HL-60 (cell line): ENCODE measurements at regions not wholly inside any gene's neighbourhood (a gene's known extent, or its start where the extent isn't known, plus 50 kb on each side); places are given as distances from the start of the nearest gene placed in this dataset.

Experiments
- DNase-seq, 2 experiments: peaks; one replicate each; pipeline ENCODE4 v3.0.0-alpha.2; 2010 to 2020; ENCODE audit warnings: low read depth in 1 of 2, low spot score in 1 of 2
- H3K27ac ChIP-seq: fragments of 250-450 bp; sonication (Bioruptor Pico); replicated peaks from 2 replicates; pipeline ENCODE4 v1.5.1; 2020; ENCODE audit warnings: mild to moderate bottlenecking, moderate library complexity
- H3K27me3 ChIP-seq: fragments of 250-450 bp; sonication (Bioruptor Pico); 2 replicates; pipeline ENCODE4 v1.5.1; 2021; ENCODE audit warnings: mild to moderate bottlenecking, moderate library complexity; ENCODE audit not compliant: insufficient read depth, poor library complexity, severe bottlenecking
- H3K4me3 ChIP-seq: replicated peaks from 2 replicates; pipeline ENCODE4 v1.5.1; 2011; ENCODE audit warnings: mild to moderate bottlenecking, control low read depth, low read length; ENCODE audit not compliant: insufficient read depth
- GABPA ChIP-seq: IDR thresholded peaks from 2 replicates; pipeline ENCODE4 v1.6.1; 2012; ENCODE audit warnings: low read depth
- POLR2AphosphoS5 ChIP-seq: IDR thresholded peaks from 2 replicates; pipeline ENCODE4 v1.6.1; 2012; ENCODE audit warnings: low read depth
- SPI1 ChIP-seq: IDR thresholded peaks from 2 replicates; pipeline ENCODE4 v1.6.1; 2012; ENCODE audit warnings: low read depth, mild to moderate bottlenecking, borderline replicate concordance
- TF ChIP-seq, protein P1 (sequence below): IDR thresholded peaks from 2 replicates; pipeline ENCODE4 v1.6.1; 2012; ENCODE audit warnings: low read depth; ENCODE audit not compliant: insufficient replicate concordance
- TF ChIP-seq, protein P2 (sequence below): IDR thresholded peaks from one replicate; pipeline ENCODE4 v1.5.1; 2011; ENCODE audit warnings: low read length, control low read depth, inconsistent platforms; ENCODE audit not compliant: insufficient read depth

GRCh38 chr2:67825476-67825875, 237.3 kb downstream of the C1D start:
- TF ChIP-seq, protein P1, sequence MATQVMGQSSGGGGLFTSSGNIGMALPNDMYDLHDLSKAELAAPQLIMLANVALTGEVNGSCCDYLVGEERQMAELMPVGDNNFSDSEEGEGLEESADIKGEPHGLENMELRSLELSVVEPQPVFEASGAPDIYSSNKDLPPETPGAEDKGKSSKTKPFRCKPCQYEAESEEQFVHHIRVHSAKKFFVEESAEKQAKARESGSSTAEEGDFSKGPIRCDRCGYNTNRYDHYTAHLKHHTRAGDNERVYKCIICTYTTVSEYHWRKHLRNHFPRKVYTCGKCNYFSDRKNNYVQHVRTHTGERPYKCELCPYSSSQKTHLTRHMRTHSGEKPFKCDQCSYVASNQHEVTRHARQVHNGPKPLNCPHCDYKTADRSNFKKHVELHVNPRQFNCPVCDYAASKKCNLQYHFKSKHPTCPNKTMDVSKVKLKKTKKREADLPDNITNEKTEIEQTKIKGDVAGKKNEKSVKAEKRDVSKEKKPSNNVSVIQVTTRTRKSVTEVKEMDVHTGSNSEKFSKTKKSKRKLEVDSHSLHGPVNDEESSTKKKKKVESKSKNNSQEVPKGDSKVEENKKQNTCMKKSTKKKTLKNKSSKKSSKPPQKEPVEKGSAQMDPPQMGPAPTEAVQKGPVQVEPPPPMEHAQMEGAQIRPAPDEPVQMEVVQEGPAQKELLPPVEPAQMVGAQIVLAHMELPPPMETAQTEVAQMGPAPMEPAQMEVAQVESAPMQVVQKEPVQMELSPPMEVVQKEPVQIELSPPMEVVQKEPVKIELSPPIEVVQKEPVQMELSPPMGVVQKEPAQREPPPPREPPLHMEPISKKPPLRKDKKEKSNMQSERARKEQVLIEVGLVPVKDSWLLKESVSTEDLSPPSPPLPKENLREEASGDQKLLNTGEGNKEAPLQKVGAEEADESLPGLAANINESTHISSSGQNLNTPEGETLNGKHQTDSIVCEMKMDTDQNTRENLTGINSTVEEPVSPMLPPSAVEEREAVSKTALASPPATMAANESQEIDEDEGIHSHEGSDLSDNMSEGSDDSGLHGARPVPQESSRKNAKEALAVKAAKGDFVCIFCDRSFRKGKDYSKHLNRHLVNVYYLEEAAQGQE, result no peak
- TF ChIP-seq GABPA (no peak), SPI1 (no peak), POLR2AphosphoS5 (no peak)
- TF ChIP-seq, protein P2, sequence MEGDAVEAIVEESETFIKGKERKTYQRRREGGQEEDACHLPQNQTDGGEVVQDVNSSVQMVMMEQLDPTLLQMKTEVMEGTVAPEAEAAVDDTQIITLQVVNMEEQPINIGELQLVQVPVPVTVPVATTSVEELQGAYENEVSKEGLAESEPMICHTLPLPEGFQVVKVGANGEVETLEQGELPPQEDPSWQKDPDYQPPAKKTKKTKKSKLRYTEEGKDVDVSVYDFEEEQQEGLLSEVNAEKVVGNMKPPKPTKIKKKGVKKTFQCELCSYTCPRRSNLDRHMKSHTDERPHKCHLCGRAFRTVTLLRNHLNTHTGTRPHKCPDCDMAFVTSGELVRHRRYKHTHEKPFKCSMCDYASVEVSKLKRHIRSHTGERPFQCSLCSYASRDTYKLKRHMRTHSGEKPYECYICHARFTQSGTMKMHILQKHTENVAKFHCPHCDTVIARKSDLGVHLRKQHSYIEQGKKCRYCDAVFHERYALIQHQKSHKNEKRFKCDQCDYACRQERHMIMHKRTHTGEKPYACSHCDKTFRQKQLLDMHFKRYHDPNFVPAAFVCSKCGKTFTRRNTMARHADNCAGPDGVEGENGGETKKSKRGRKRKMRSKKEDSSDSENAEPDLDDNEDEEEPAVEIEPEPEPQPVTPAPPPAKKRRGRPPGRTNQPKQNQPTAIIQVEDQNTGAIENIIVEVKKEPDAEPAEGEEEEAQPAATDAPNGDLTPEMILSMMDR, result no peak
- no peak overlapping the region for H3K4me3 ChIP-seq
- H3K27me3 ChIP-seq, result no peaks in the 10 kb centered on the region
- no peak for DNase-seq
- no peak overlapping the region for H3K27ac ChIP-seq

GRCh38 chr2:67828066-67828465, 234.7 kb downstream of the C1D start:
- DNase-seq, result no peak
- Histone ChIP-seq H3K27ac (no peak overlapping the region), H3K4me3 (no peak overlapping the region), H3K27me3 (no peaks in the 10 kb centered on the region)
- TF ChIP-seq, protein P2, result no peak
- TF ChIP-seq POLR2AphosphoS5 (no peak), GABPA (no peak), SPI1 (no peak)
- TF ChIP-seq, protein P1, result no peak

- H3K27me3 ChIP-seq, result no peaks in the 10 kb centered on the region
- no peak overlapping the region for H3K27ac ChIP-seq
- H3K4me3 ChIP-seq, result no peak overlapping the region
- no peak for DNase-seq
- TF ChIP-seq GABPA (no peak), SPI1 (no peak), POLR2AphosphoS5 (no peak)
- TF ChIP-seq, protein P1, result no peak
- TF ChIP-seq, protein P2, result no peak
Measured at GRCh38 chr2:67829470-67829869, 233.3 kb downstream of the C1D start.
